Activated CD4-positive, alpha-beta memory T cell treated with anti-CD3 and anti-CD28 coated beads for 36 hours (primary cell): ENCODE measurements at regions not wholly inside any gene's neighbourhood (a gene's known extent, or its start where the extent isn't known, plus 50 kb on each side); places are given as distances from the start of the nearest gene placed in this dataset.
"Not testable (repeated sequence)": the region's sequence is repeated elsewhere in the genome, so short reads cannot be mapped to it uniquely, and the experiment has no call there.

Experiments
- CTCF ChIA-PET: fragments of 350-600 bp; sonication (Branson Sonifier 250); formaldehyde crosslinking; loops from one replicate; lab custom pipeline; 2021; ENCODE audit warnings: antibody characterized with exemption, inconsistent platforms; lab: Charles Lee
- POLR2A ChIA-PET: fragments of 350-600 bp; sonication (Branson Sonifier 250); formaldehyde crosslinking; loops from one replicate; lab custom pipeline; 2021; ENCODE audit warnings: antibody characterized with exemption; lab: Charles Lee
- DNase-seq: peaks from one replicate; pipeline ENCODE4 v3.0.0-alpha.2; 2020
- H3K27ac Mint-ChIP-seq: one replicate; pipeline ENCODE4 v1.8.0; 2021; ENCODE audit warnings: mixed read lengths
- H3K27me3 Mint-ChIP-seq: one replicate; pipeline ENCODE4 v1.8.0; 2021; ENCODE audit warnings: mixed read lengths
- H3K36me3 Mint-ChIP-seq: one replicate; pipeline ENCODE4 v1.8.0; 2021; ENCODE audit warnings: mixed read lengths
- H3K4me1 Mint-ChIP-seq: one replicate; pipeline ENCODE4 v1.8.0; 2021; ENCODE audit warnings: low read depth, mixed read lengths
- H3K4me3 Mint-ChIP-seq: one replicate; pipeline ENCODE4 v1.8.0; 2021; ENCODE audit warnings: mild to moderate bottlenecking, mixed read lengths
- H3K9me3 Mint-ChIP-seq: one replicate; pipeline ENCODE4 v1.8.0; 2021; ENCODE audit warnings: mixed read lengths
- intact Hi-C: fragments of 100-400 bp; cut with micrococcal nuclease; formaldehyde crosslinking; loops from one replicate; pipeline ENCODE4 v1.15.1; 2023

- H3K9me3 Mint-ChIP-seq: peaks cover 3% of the 10 kb centered on the region
- CTCF ChIA-PET: no interaction called here
- no peak for DNase-seq
- no peak overlapping the region for H3K27ac Mint-ChIP-seq
- intact Hi-C loops: no loop called here
- POLR2A ChIA-PET: no interaction called here
- H3K4me3 Mint-ChIP-seq: no peak overlapping the region
- no peaks in the 10 kb centered on the region for H3K4me1 Mint-ChIP-seq
- peaks cover 2% of the 10 kb centered on the region for H3K27me3 Mint-ChIP-seq
- H3K36me3 Mint-ChIP-seq: no peaks in the 10 kb centered on the region
Measured at GRCh38 chr6:71072508-71072907, 115.6 kb upstream of the B3GAT2 start.

- H3K4me1 Mint-ChIP-seq: peaks cover 2% of the 10 kb centered on the region
- ChIA-PET CTCF (no interaction called here), POLR2A (no interaction called here)
- H3K4me3 Mint-ChIP-seq: no peak overlapping the region
- intact Hi-C loops: no loop called here
- H3K27me3 Mint-ChIP-seq: peaks cover 2% of the 10 kb centered on the region
- H3K9me3 Mint-ChIP-seq: peaks cover 18% of the 10 kb centered on the region
- no peak for DNase-seq
- no peak overlapping the region for H3K27ac Mint-ChIP-seq
- no peaks in the 10 kb centered on the region for H3K36me3 Mint-ChIP-seq
Measured at GRCh38 chr6:71077655-71078054, 120.8 kb upstream of the B3GAT2 start.

GRCh38 chr6:71079677-71080076 lies 122.8 kb upstream of the B3GAT2 start:
- no peak overlapping the region for H3K4me3 Mint-ChIP-seq
- H3K27me3 Mint-ChIP-seq: peaks cover 3% of the 10 kb centered on the region
- CTCF ChIA-PET: no interaction called here

GRCh38 chr6:71080133-71080532 lies 123.3 kb upstream of the B3GAT2 start:
- ChIA-PET CTCF (no interaction called here), POLR2A (no interaction called here)
- no peak overlapping the region for H3K27ac Mint-ChIP-seq
- H3K36me3 Mint-ChIP-seq: no peaks in the 10 kb centered on the region
- no peak for DNase-seq
- intact Hi-C loops: no loop called here
- peaks cover 18% of the 10 kb centered on the region for H3K9me3 Mint-ChIP-seq
- no peak overlapping the region for H3K4me3 Mint-ChIP-seq
- H3K27me3 Mint-ChIP-seq: peaks cover 3% of the 10 kb centered on the region
- peaks cover 2% of the 10 kb centered on the region for H3K4me1 Mint-ChIP-seq

More at GRCh38 chr6:71079677-71080076, 122.8 kb upstream of the B3GAT2 start:
- peaks cover 18% of the 10 kb centered on the region for H3K9me3 Mint-ChIP-seq
- POLR2A ChIA-PET: no interaction called here
- peaks cover 2% of the 10 kb centered on the region for H3K4me1 Mint-ChIP-seq
- H3K27ac Mint-ChIP-seq: no peak overlapping the region
- no peaks in the 10 kb centered on the region for H3K36me3 Mint-ChIP-seq
- intact Hi-C loops: no loop called here
- DNase-seq: no peak

- Mint-ChIP-seq H3K4me1 (peaks cover 2% of the 10 kb centered on the region), H3K27me3 (peaks cover 3% of the 10 kb centered on the region), H3K36me3 (no peaks in the 10 kb centered on the region), H3K9me3 (peaks cover 18% of the 10 kb centered on the region), H3K4me3 (no peak overlapping the region), H3K27ac (no peak overlapping the region)
- CTCF ChIA-PET: no interaction called here
- intact Hi-C loops: no loop called here
- DNase-seq: no peak
- POLR2A ChIA-PET: no interaction called here
Measured at GRCh38 chr6:71080826-71081225, 124.0 kb upstream of the B3GAT2 start.

- POLR2A ChIA-PET: no interaction called here
- CTCF ChIA-PET: no interaction called here
- H3K27ac Mint-ChIP-seq: no peak overlapping the region
- no peak overlapping the region for H3K4me3 Mint-ChIP-seq
- intact Hi-C loops: no loop called here
- peaks cover 3% of the 10 kb centered on the region for H3K27me3 Mint-ChIP-seq
- peaks cover 18% of the 10 kb centered on the region for H3K9me3 Mint-ChIP-seq
- DNase-seq: no peak
- H3K36me3 Mint-ChIP-seq: no peaks in the 10 kb centered on the region
- peaks cover 2% of the 10 kb centered on the region for H3K4me1 Mint-ChIP-seq
Measured at GRCh38 chr6:71082033-71082650, 125.3 kb upstream of the B3GAT2 start.

GRCh38 chr6:71083308-71083820 lies 126.5 kb upstream of the B3GAT2 start:
- Mint-ChIP-seq H3K36me3 (no peaks in the 10 kb centered on the region), H3K27ac (no peak overlapping the region), H3K4me3 (no peak overlapping the region), H3K9me3 (peaks cover 8% of the 10 kb centered on the region), H3K27me3 (peaks cover 3% of the 10 kb centered on the region), H3K4me1 (peaks cover 2% of the 10 kb centered on the region)
- no peak for DNase-seq
- intact Hi-C loops: no loop called here
- ChIA-PET POLR2A (no interaction called here), CTCF (interaction anchor here (0.7 kb wide), 1 partner anchor 128 kb away, joined by 3 read pairs; no protein-coding TSS in a partner anchor)

GRCh38 chr6:71088166-71088565 lies 131.3 kb upstream of the B3GAT2 start:
- ChIA-PET CTCF (no interaction called here), POLR2A (no interaction called here)
- Mint-ChIP-seq H3K27me3 (peaks cover 3% of the 10 kb centered on the region), H3K4me1 (no peaks in the 10 kb centered on the region), H3K9me3 (no peaks in the 10 kb centered on the region), H3K27ac (no peak overlapping the region), H3K4me3 (no peak overlapping the region), H3K36me3 (no peaks in the 10 kb centered on the region)
- no peak for DNase-seq
- intact Hi-C loops: no loop called here

GRCh38 chr6:71090217-71090616 lies 133.4 kb upstream of the B3GAT2 start:
- Mint-ChIP-seq H3K27me3 (no peaks in the 10 kb centered on the region), H3K9me3 (no peaks in the 10 kb centered on the region), H3K4me1 (no peaks in the 10 kb centered on the region), H3K4me3 (no peak overlapping the region), H3K27ac (no peak overlapping the region), H3K36me3 (no peaks in the 10 kb centered on the region)
- CTCF ChIA-PET: no interaction called here
- no peak for DNase-seq
- POLR2A ChIA-PET: no interaction called here
- intact Hi-C loops: no loop called here

GRCh38 chr6:71091167-71091566 lies 134.3 kb upstream of the B3GAT2 start:
- no peak overlapping the region for H3K27ac Mint-ChIP-seq
- CTCF ChIA-PET: no interaction called here
- intact Hi-C loops: no loop called here

GRCh38 chr6:71091956-71092355 lies 135.1 kb upstream of the B3GAT2 start:
- DNase-seq: no peak
- no peaks in the 10 kb centered on the region for H3K4me1 Mint-ChIP-seq
- no peak overlapping the region for H3K4me3 Mint-ChIP-seq
- no peak overlapping the region for H3K27ac Mint-ChIP-seq
- no peaks in the 10 kb centered on the region for H3K27me3 Mint-ChIP-seq
- H3K36me3 Mint-ChIP-seq: no peaks in the 10 kb centered on the region
- POLR2A ChIA-PET: no interaction called here
- no peaks in the 10 kb centered on the region for H3K9me3 Mint-ChIP-seq
- intact Hi-C loops: no loop called here
- CTCF ChIA-PET: no interaction called here

More at GRCh38 chr6:71091167-71091566, 134.3 kb upstream of the B3GAT2 start:
- Mint-ChIP-seq H3K4me1 (no peaks in the 10 kb centered on the region), H3K27me3 (no peaks in the 10 kb centered on the region), H3K9me3 (no peaks in the 10 kb centered on the region), H3K4me3 (no peak overlapping the region), H3K36me3 (no peaks in the 10 kb centered on the region)
- DNase-seq: no peak
- POLR2A ChIA-PET: no interaction called here

GRCh38 chr6:71097264-71097663 lies 140.4 kb upstream of the B3GAT2 start:
- CTCF ChIA-PET, POLR2A ChIA-PET, H3K4me3 Mint-ChIP-seq, intact Hi-C loops, H3K36me3 Mint-ChIP-seq, H3K27me3 Mint-ChIP-seq, H3K27ac Mint-ChIP-seq, H3K4me1 Mint-ChIP-seq, DNase-seq: not testable (repeated sequence)
- peaks cover 18% of the 10 kb centered on the region for H3K9me3 Mint-ChIP-seq

GRCh38 chr6:71099649-71100048 lies 142.8 kb upstream of the B3GAT2 start:
- H3K4me1 Mint-ChIP-seq: no peaks in the 10 kb centered on the region
- no peak overlapping the region for H3K27ac Mint-ChIP-seq
- H3K36me3 Mint-ChIP-seq: no peaks in the 10 kb centered on the region
- peaks cover 18% of the 10 kb centered on the region for H3K9me3 Mint-ChIP-seq
- ChIA-PET CTCF (no interaction called here), POLR2A (no interaction called here)
- DNase-seq: no peak
- intact Hi-C loops: no loop called here
- H3K4me3 Mint-ChIP-seq: no peak overlapping the region
- H3K27me3 Mint-ChIP-seq: no peaks in the 10 kb centered on the region
